ENCODE measurements at regions not wholly inside any gene's neighbourhood (a gene's known extent, or its start where the extent isn't known, plus 50 kb on each side); places are given as distances from the start of the nearest gene placed in this dataset.

- Histone ChIP-seq H4K5ac (ENCODE audit: low read depth, low read length) (no peak overlapping the region), H3K9me3 (ENCODE audit: control insufficient read depth, insufficient read depth, low read length) (no peaks in the 10 kb centered on the region), H3K56ac (ENCODE audit: extremely low read depth, insufficient read depth, low read length) (no peak overlapping the region), H2AK5ac (ENCODE audit: low read depth, low read length) (no peak overlapping the region), H2BK5ac (ENCODE audit: low read depth, low read length, poor library complexity, severe bottlenecking) (no peak overlapping the region), H3K36me3 (ENCODE audit: control insufficient read depth, insufficient read depth, low read length) (no peaks in the 10 kb centered on the region), H2BK20ac (ENCODE audit: low read depth, low read length) (no peak overlapping the region), H3K4me2 (ENCODE audit: low read depth, low read length) (no peak overlapping the region), H2AFZ (replicated peaks; ENCODE audit: low read length, poor library complexity) (no peak overlapping the region), H3K27me3 (ENCODE audit: control insufficient read depth, insufficient read depth, low read length) (no peaks in the 10 kb centered on the region), H4K91ac (ENCODE audit: insufficient read depth, low read depth, low read length) (no peak overlapping the region), H2BK15ac (ENCODE audit: low read depth, low read length) (no peak overlapping the region), H3K23ac (ENCODE audit: low read depth, low read length) (no peak overlapping the region), H3K79me1 (ENCODE audit: low read depth in 1 of 2, low read length in 2 of 2) (no peaks in the 10 kb centered on the region), H3K9ac (ENCODE audit: low read depth, low read length) (no peak overlapping the region), H3K27ac (ENCODE audit: insufficient read depth, low read length) (no peak overlapping the region), H2BK120ac (ENCODE audit: low read depth, low read length) (no peak overlapping the region), H4K8ac (ENCODE audit: low read depth in 2 of 2, low read length in 2 of 2) (no peak overlapping the region), H3K14ac (replicated peaks; ENCODE audit: low read depth, low read length) (no peak overlapping the region), H3K9me1 (ENCODE audit: insufficient read depth, low read length) (no peaks in the 10 kb centered on the region), H3K18ac (ENCODE audit: low read depth, low read length) (no peak overlapping the region), H4K20me1 (ENCODE audit: insufficient read depth, low read length) (no peaks in the 10 kb centered on the region), H3K4me3 (ENCODE audit: insufficient read depth, low read depth, low read length) (no peak overlapping the region), H3K4me1 (ENCODE audit: control insufficient read depth, insufficient read depth, low read length) (no peaks in the 10 kb centered on the region), H2AK9ac (replicated peaks; ENCODE audit: low read depth, low read length, poor library complexity) (no peak overlapping the region), H3K4ac (ENCODE audit: low read depth, low read length) (no peak overlapping the region)
- TF ChIP-seq CEBPB (IDR thresholded peaks at IDR 0.05; ENCODE audit: low read depth, low read length) (no peak), CTCF (conservative IDR thresholded peaks at IDR 0.05; ENCODE audit: low read depth, low read length) (no peak), RCOR1 (IDR thresholded peaks at IDR 0.05; ENCODE audit: insufficient replicate concordance, low read length) (no peak), MAZ (IDR thresholded peaks at IDR 0.05; ENCODE audit: borderline replicate concordance, low read depth, low read length) (no peak), POLR2A (IDR thresholded peaks at IDR 0.05; ENCODE audit: low read depth, low read length) (no peak), RFX5 (IDR thresholded peaks at IDR 0.05; ENCODE audit: low read depth, low read length) (no peak), CHD1 (IDR thresholded peaks at IDR 0.05; ENCODE audit: low read depth, low read length) (no peak), BHLHE40 (IDR thresholded peaks at IDR 0.05; ENCODE audit: low read depth, low read length) (no peak)
- in situ Hi-C loops (cut with MboI; ENCODE audit: low sequenced_read_pairs): no loop called here
- no TSS peak for BruUV-seq (replicated peaks)
- DNase-seq: no peak
- intact Hi-C loops (cut with micrococcal nuclease): no loop called here
- dilution Hi-C loops (cut with HindIII; ENCODE audit: low sequenced_read_pairs, unreplicated experiment): loop anchor here (25.0 kb wide), 1 partner anchor 526 kb away; no protein-coding TSS in a partner anchor
- CTCF ChIA-PET: interaction anchor here (1.6 kb wide), 1 partner anchor 8 kb away, joined by 8 read pairs; no protein-coding TSS in a partner anchor
- POLR2A ChIA-PET (ENCODE audit: unreplicated experiment): no interaction called here
- no peak for ATAC-seq (ENCODE audit: low read depth)
Measured at GRCh38 chr12:77160931-77161330, 95.6 kb upstream of the E2F7 start.

Data from IMR-90 (cell line).